GM23338 (cell line): ENCODE measurements at regions not wholly inside any gene's neighbourhood (a gene's known extent, or its start where the extent isn't known, plus 50 kb on each side); places are given as distances from the start of the nearest gene placed in this dataset.

Experiments
- ATAC-seq: fragments of 200-7000 bp; cut with Tn5 transposase; 3 replicates; pipeline ENCODE4 v1.9.1; 2020
- DNase-seq: peaks from one replicate; pipeline ENCODE4 v3.0.0-alpha.2; 2015; ENCODE audit warnings: low spot score
- H2AFZ ChIP-seq: fragments of 200-600 bp; sonication (generic); 2 replicates; pipeline ENCODE4 v1.8.0; 2016; ENCODE audit warnings: antibody characterized with exemption, mild to moderate bottlenecking, moderate library complexity
- H3F3A ChIP-seq: fragments of 200-600 bp; sonication (generic); replicated peaks from 2 replicates; pipeline ENCODE4 v1.8.0; 2017; ENCODE audit warnings: antibody characterized with exemption, mixed run types, low read depth
- H3K27ac ChIP-seq: fragments of 200-600 bp; sonication (generic); 2 replicates; pipeline ENCODE4 v1.6.1; 2016; ENCODE audit warnings: low read depth
- H3K27me3 ChIP-seq: fragments of 200-600 bp; sonication (generic); 2 replicates; pipeline ENCODE4 v1.8.0; 2016; ENCODE audit warnings: mild to moderate bottlenecking, mixed run types, moderate library complexity; ENCODE audit not compliant: insufficient read depth
- H3K36me3 ChIP-seq: fragments of 200-600 bp; sonication (generic); 2 replicates; pipeline ENCODE4 v1.8.0; 2016; ENCODE audit warnings: mild to moderate bottlenecking; ENCODE audit not compliant: insufficient read depth
- H3K4me1 ChIP-seq: fragments of 200-600 bp; sonication (generic); 2 replicates; pipeline ENCODE4 v1.8.0; 2016; ENCODE audit warnings: mild to moderate bottlenecking, moderate library complexity; ENCODE audit not compliant: insufficient read depth
- H3K4me2 ChIP-seq: fragments of 200-600 bp; sonication (generic); 2 replicates; pipeline ENCODE4 v1.7.1; 2017; ENCODE audit warnings: mixed run types
- H3K4me3 ChIP-seq: fragments of 200-600 bp; sonication (generic); 2 replicates; pipeline ENCODE4 v1.6.1; 2016; ENCODE audit warnings: mixed run types
- H3K79me2 ChIP-seq: fragments of 200-600 bp; sonication (generic); replicated peaks from 2 replicates; pipeline ENCODE4 v1.8.0; 2017; ENCODE audit warnings: mild to moderate bottlenecking; ENCODE audit not compliant: insufficient read depth
- H3K9me2 ChIP-seq: fragments of 200-600 bp; sonication (generic); 2 replicates; pipeline ENCODE4 v1.8.0; 2017; ENCODE audit not compliant: insufficient read depth
- H4K20me1 ChIP-seq: fragments of 200-600 bp; sonication (generic); replicated peaks from 2 replicates; pipeline ENCODE4 v1.8.0; 2017; ENCODE audit warnings: mild to moderate bottlenecking; ENCODE audit not compliant: insufficient read depth
- H3K27ac Mint-ChIP-seq: 2 replicates; pipeline ENCODE4 v1.8.0; 2020; ENCODE audit warnings: inconsistent platforms, mild to moderate bottlenecking, moderate library complexity, mixed read lengths
- H3K27me3 Mint-ChIP-seq: 3 replicates; pipeline ENCODE4 v1.8.0; 2022; ENCODE audit warnings: low read depth, mild to moderate bottlenecking, moderate library complexity, mixed read lengths, inconsistent platforms; ENCODE audit not compliant: insufficient read depth, poor library complexity
- H3K36me3 Mint-ChIP-seq: 3 replicates; pipeline ENCODE4 v1.8.0; 2021; ENCODE audit warnings: low read depth, mild to moderate bottlenecking, inconsistent platforms, moderate library complexity, mixed read lengths
- H3K4me1 Mint-ChIP-seq: 3 replicates; pipeline ENCODE4 v1.8.0; 2020; ENCODE audit warnings: mild to moderate bottlenecking, inconsistent platforms, mixed read lengths
- H3K4me3 Mint-ChIP-seq: 3 replicates; pipeline ENCODE4 v1.8.0; 2021; ENCODE audit warnings: moderate library complexity, mild to moderate bottlenecking, inconsistent platforms, mixed read lengths
- H3K9me3 Mint-ChIP-seq: 3 replicates; pipeline ENCODE4 v1.8.0; 2020; ENCODE audit warnings: moderate library complexity, mild to moderate bottlenecking, inconsistent platforms, mixed read lengths
- CREB1 ChIP-seq: fragments of 250-450 bp; sonication (Bioruptor Pico); IDR thresholded peaks from 2 replicates; pipeline ENCODE4 v1.5.0; 2020; ENCODE audit warnings: low read depth, mild to moderate bottlenecking, moderate library complexity
- CTCF ChIP-seq, 2 experiments: fragments of 200-600 bp in 1 of 2; sonication (generic) in 1 of 2; conservative IDR thresholded peaks; 2 replicates each; pipeline versions ENCODE4 v1.5.1 to v1.6.1; 2016 to 2017; ENCODE audit warnings: antibody characterized with exemption in 2 of 2, low read depth in 2 of 2, mild to moderate bottlenecking in 2 of 2, moderate library complexity in 1 of 2
- ETS1 ChIP-seq: IDR thresholded peaks from 2 replicates; pipeline ENCODE4 v1.6.1; 2016; ENCODE audit warnings: antibody characterized with exemption
- EZH2 ChIP-seq: fragments of 200-600 bp; sonication (generic); IDR thresholded peaks from one replicate; pipeline ENCODE4 v1.8.0; 2017; ENCODE audit warnings: antibody characterized with exemption, mild to moderate bottlenecking, low read depth; ENCODE audit not compliant: unreplicated experiment
- EZH2phosphoT487 ChIP-seq: fragments of 200-600 bp; sonication (generic); IDR thresholded peaks from one replicate; pipeline ENCODE4 v1.8.1; 2018; ENCODE audit warnings: antibody characterized with exemption; ENCODE audit not compliant: unreplicated experiment
- JUNB ChIP-seq: IDR thresholded peaks from one replicate; pipeline ENCODE4 v1.6.1; 2016; ENCODE audit warnings: antibody characterized with exemption; ENCODE audit not compliant: unreplicated experiment
- NANOG ChIP-seq: IDR thresholded peaks from 2 replicates; pipeline ENCODE4 v1.6.1; 2016; ENCODE audit warnings: antibody characterized with exemption, borderline replicate concordance
- POLR2AphosphoS5 ChIP-seq: IDR thresholded peaks from 2 replicates; pipeline ENCODE4 v1.6.1; 2016; ENCODE audit warnings: antibody characterized with exemption, low read depth
- REST ChIP-seq: IDR thresholded peaks from one replicate; pipeline ENCODE4 v1.6.1; 2018; ENCODE audit warnings: antibody characterized with exemption; ENCODE audit not compliant: unreplicated experiment
- STAT1 ChIP-seq: IDR thresholded peaks from one replicate; pipeline ENCODE4 v1.6.1; 2016; ENCODE audit warnings: antibody characterized with exemption; ENCODE audit not compliant: unreplicated experiment
- ZNF114 ChIP-seq: fragments of 250-450 bp; sonication (Bioruptor Pico); IDR thresholded peaks from 2 replicates; pipeline ENCODE4 v1.5.0; 2020; ENCODE audit warnings: mild to moderate bottlenecking, moderate library complexity
- ZNF331 ChIP-seq: fragments of 250-450 bp; sonication (Bioruptor Pico); IDR thresholded peaks from 2 replicates; pipeline ENCODE4 v1.5.0; 2020; ENCODE audit warnings: low read depth, mild to moderate bottlenecking, moderate library complexity
- ZNF462 ChIP-seq: fragments of 250-450 bp; sonication (Bioruptor Pico); IDR thresholded peaks from 2 replicates; pipeline ENCODE4 v1.5.0; 2020; ENCODE audit warnings: mild to moderate bottlenecking, moderate library complexity

GRCh38 chr1:238562341-238562740 lies 671.6 kb upstream of the ZP4 start:
- no peak overlapping the region for H2AFZ ChIP-seq
- peaks cover 2% of the 10 kb centered on the region for H3K27me3 Mint-ChIP-seq
- no peaks in the 10 kb centered on the region for H3K79me2 ChIP-seq
- ATAC-seq, result no peak
- H3K27ac ChIP-seq, result no peak overlapping the region
- H3K36me3 Mint-ChIP-seq, result no peaks in the 10 kb centered on the region; the same call in 2 of the 3 replicates
- no peak for DNase-seq
- H3K36me3 ChIP-seq, result no peaks in the 10 kb centered on the region
- TF ChIP-seq NANOG (no peak), ZNF331 (CRISPR knock-in tag) (no peak), EZH2phosphoT487 (no peak), ETS1 (no peak), CTCF (conservative IDR thresholded peaks at IDR 0.05; ENCODE audit: low read depth in 2 of 2) (no peak), ZNF114 (no peak), REST (no peak), POLR2AphosphoS5 (no peak), CREB1 (CRISPR knock-in tag) (no peak), ZNF462 (CRISPR knock-in tag) (no peak), JUNB (no peak), STAT1 (no peak), EZH2 (no peak)
- H3K4me3 ChIP-seq, result no peak overlapping the region
- no peak overlapping the region for H3K27ac Mint-ChIP-seq
- H3K4me1 Mint-ChIP-seq, result no peaks in the 10 kb centered on the region
- H3K4me2 ChIP-seq, result no peak overlapping the region
- H3K27me3 ChIP-seq, result no peaks in the 10 kb centered on the region
- H3K9me3 Mint-ChIP-seq, result peaks cover 11% of the 10 kb centered on the region; the same call in 1 of the 3 replicates
- no peaks in the 10 kb centered on the region for H3F3A ChIP-seq
- H3K4me3 Mint-ChIP-seq, result no peak overlapping the region
- 0 out of 2 replicates have a peak, but pooled peaks cover 8% of the 10 kb centered on the region for H3K9me2 ChIP-seq
- H4K20me1 ChIP-seq, result no peaks in the 10 kb centered on the region
- H3K4me1 ChIP-seq, result no peaks in the 10 kb centered on the region
